ENCODE measurements at regions not wholly inside any gene's neighbourhood (a gene's known extent, or its start where the extent isn't known, plus 50 kb on each side); places are given as distances from the start of the nearest gene placed in this dataset.

DNA sequence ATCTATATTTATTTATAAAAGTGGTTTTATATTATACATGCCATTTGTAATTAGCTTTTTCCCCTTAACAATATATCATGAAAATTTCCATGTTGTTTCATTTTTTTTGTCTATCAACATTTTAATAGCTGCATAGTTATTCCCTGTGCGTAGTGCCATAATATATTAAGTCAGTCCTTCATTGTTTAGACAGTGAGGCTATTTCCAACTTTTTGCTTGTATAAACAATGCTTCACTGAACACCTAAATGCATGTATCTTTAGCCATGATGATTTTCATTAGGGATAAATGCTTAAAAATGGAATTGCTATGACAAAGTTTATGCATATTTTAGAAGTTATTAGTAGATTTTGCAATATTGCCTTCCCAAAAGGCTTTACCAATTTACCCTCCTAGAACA is 80.7 kb upstream of the STC2 start:
- no peak overlapping the region for H2AFZ ChIP-seq
- no peaks in the 10 kb centered on the region for H3K9me3 ChIP-seq (ENCODE audit: control insufficient read depth, low read length)
- no peak overlapping the region for H3K27ac ChIP-seq
- no peak overlapping the region for H3K9ac ChIP-seq
- no peaks in the 10 kb centered on the region for H3K79me2 ChIP-seq
- H3K27me3 ChIP-seq (ENCODE audit: control insufficient read depth, insufficient read depth, low read length), result no peaks in the 10 kb centered on the region
- no peak overlapping the region for H3K4me2 ChIP-seq (ENCODE audit: low read length)
- peaks cover 14% of the 10 kb centered on the region for H3K4me1 ChIP-seq
- TF ChIP-seq, protein P1, sequence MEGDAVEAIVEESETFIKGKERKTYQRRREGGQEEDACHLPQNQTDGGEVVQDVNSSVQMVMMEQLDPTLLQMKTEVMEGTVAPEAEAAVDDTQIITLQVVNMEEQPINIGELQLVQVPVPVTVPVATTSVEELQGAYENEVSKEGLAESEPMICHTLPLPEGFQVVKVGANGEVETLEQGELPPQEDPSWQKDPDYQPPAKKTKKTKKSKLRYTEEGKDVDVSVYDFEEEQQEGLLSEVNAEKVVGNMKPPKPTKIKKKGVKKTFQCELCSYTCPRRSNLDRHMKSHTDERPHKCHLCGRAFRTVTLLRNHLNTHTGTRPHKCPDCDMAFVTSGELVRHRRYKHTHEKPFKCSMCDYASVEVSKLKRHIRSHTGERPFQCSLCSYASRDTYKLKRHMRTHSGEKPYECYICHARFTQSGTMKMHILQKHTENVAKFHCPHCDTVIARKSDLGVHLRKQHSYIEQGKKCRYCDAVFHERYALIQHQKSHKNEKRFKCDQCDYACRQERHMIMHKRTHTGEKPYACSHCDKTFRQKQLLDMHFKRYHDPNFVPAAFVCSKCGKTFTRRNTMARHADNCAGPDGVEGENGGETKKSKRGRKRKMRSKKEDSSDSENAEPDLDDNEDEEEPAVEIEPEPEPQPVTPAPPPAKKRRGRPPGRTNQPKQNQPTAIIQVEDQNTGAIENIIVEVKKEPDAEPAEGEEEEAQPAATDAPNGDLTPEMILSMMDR (IDR thresholded peaks at IDR 0.05), result no peak
- no peak overlapping the region for H3K4me3 ChIP-seq (ENCODE audit: low read depth, low read length)
- H3K36me3 ChIP-seq (ENCODE audit: control insufficient read depth, insufficient read depth, low read length), result no peaks in the 10 kb centered on the region

DNA sequence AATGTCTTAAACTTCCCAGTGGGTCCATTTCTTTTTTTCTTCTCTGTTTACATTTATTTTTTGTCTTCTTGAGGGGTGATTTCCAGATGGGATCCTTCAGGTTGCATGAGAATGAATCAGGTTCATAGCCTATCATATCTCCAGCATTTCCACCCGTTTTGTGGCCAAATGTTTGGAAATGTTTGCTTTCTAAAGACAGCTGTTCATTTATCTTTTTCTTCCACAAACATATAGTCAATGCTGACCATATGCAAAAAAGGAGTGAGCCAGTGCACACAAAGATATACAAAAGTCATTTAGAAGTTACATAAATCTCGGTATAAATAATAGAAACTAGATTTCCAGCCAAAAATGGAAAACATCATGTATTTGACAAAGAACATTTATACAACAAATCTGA is 71.6 kb upstream of the STC2 start:
- no peaks in the 10 kb centered on the region for H3K27me3 ChIP-seq (ENCODE audit: control insufficient read depth, insufficient read depth, low read length)
- no peaks in the 10 kb centered on the region for H3K36me3 ChIP-seq (ENCODE audit: control insufficient read depth, insufficient read depth, low read length)
- H3K4me3 ChIP-seq (ENCODE audit: low read depth, low read length), result no peak overlapping the region
- H3K9me3 ChIP-seq (ENCODE audit: control insufficient read depth, low read length), result no peaks in the 10 kb centered on the region
- H3K4me2 ChIP-seq (ENCODE audit: low read length), result no peak overlapping the region
- H3K79me2 ChIP-seq, result no peaks in the 10 kb centered on the region
- TF ChIP-seq, protein P1 (IDR thresholded peaks at IDR 0.05), result no peak
- no peak overlapping the region for H3K27ac ChIP-seq
- no peak overlapping the region for H3K9ac ChIP-seq
- H3K4me1 ChIP-seq, result no peaks in the 10 kb centered on the region
- H2AFZ ChIP-seq, result no peak overlapping the region

DNA sequence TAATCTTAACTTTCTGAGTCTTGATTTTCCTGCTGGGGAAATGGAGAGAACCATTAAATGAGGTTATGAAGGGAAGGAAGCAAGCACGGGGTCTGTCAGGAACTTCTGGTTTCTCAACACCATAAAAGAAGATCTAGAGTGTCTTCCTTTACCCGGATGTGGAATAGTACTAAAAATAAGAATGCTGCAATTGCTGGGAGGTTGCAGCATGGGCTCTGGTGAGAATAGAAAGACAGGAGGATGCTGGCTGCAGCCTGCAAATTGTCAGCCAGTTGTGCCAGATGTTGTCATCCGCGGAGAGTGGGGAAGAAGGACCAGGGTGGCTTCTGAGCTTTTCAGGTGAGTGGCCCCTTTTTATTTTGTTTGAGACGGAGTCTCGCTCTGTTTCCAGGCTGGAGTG is 69.3 kb upstream of the STC2 start:
- no peak overlapping the region for H3K9ac ChIP-seq
- H3K79me2 ChIP-seq, result no peaks in the 10 kb centered on the region
- H3K4me2 ChIP-seq (ENCODE audit: low read length), result no peak overlapping the region
- no peaks in the 10 kb centered on the region for H3K9me3 ChIP-seq (ENCODE audit: control insufficient read depth, low read length)
- TF ChIP-seq, protein P1 (IDR thresholded peaks at IDR 0.05), result no peak
- H2AFZ ChIP-seq, result no peak overlapping the region
- no peaks in the 10 kb centered on the region for H3K36me3 ChIP-seq (ENCODE audit: control insufficient read depth, insufficient read depth, low read length)
- no peak overlapping the region for H3K4me3 ChIP-seq (ENCODE audit: low read depth, low read length)
- H3K27me3 ChIP-seq (ENCODE audit: control insufficient read depth, insufficient read depth, low read length), result no peaks in the 10 kb centered on the region
- no peaks in the 10 kb centered on the region for H3K4me1 ChIP-seq
- no peak overlapping the region for H3K27ac ChIP-seq

DNA sequence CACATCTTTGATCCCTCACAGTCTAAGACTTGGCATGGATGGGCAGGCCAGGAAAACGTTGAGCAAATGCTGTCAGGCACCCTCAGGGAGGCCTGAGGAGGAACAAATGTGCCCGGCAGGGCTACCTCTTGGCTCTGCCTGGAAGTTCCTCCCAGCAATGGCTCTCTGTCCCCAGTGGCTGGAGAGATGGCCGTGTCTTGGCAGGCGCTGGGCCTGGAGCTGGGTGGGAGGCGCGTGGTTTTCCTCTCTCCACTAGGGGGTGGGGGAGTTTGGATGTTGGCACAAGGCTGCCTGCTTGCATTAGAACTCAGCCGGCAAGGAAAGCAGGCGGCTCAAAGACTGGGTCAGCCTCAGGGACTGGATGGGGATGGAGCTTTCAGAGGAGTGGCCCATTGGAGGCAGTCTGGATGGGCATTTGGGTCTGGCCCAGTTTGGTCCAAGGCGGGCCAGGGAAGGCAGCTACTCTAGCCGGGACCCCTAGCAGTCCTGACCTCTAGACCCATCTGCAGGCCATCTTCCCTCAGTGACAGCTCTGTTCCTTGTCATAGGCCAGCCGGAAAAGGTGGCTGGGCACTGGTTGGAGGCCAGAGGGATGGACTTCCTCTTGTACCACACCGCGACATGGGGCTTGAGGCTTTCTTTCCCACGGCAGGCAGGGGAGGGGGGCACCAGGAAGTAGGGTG is 68.2 kb upstream of the STC2 start:
- Histone ChIP-seq H3K4me2 (ENCODE audit: low read length) (no peak overlapping the region), H3K27me3 (ENCODE audit: control insufficient read depth, insufficient read depth, low read length) (no peaks in the 10 kb centered on the region), H3K4me1 (no peaks in the 10 kb centered on the region), H3K79me2 (no peaks in the 10 kb centered on the region), H3K36me3 (ENCODE audit: control insufficient read depth, insufficient read depth, low read length) (no peaks in the 10 kb centered on the region), H3K27ac (no peak overlapping the region), H3K4me3 (ENCODE audit: low read depth, low read length) (no peak overlapping the region), H2AFZ (no peak overlapping the region), H3K9me3 (ENCODE audit: control insufficient read depth, low read length) (no peaks in the 10 kb centered on the region), H3K9ac (no peak overlapping the region)
- TF ChIP-seq, protein P1 (IDR thresholded peaks at IDR 0.05), result no peak

DNA sequence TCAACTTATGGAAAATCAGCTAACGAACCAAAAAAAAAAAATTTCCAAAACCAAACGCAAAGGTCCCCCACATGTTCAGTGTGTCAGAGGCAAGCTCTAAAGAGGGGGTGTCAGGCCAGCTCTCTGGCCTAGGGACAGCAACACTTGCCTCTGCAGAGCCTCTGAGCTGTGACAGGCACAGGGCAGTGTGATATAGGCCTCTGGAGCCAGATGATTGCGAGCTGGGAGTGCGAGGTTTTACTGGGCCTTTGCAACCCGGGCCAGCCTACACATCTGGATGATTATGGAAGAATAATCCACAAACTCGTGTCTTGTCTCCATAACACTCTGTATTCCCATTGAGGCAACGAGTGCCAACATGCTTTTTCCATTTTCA is 67.7 kb upstream of the STC2 start:
- Histone ChIP-seq H3K4me1 (no peaks in the 10 kb centered on the region), H3K9me3 (ENCODE audit: control insufficient read depth, low read length) (no peaks in the 10 kb centered on the region), H3K4me3 (ENCODE audit: low read depth, low read length) (no peak overlapping the region), H3K4me2 (ENCODE audit: low read length) (no peak overlapping the region), H3K36me3 (ENCODE audit: control insufficient read depth, insufficient read depth, low read length) (no peaks in the 10 kb centered on the region), H3K79me2 (no peaks in the 10 kb centered on the region), H2AFZ (no peak overlapping the region), H3K27me3 (ENCODE audit: control insufficient read depth, insufficient read depth, low read length) (no peaks in the 10 kb centered on the region), H3K9ac (no peak overlapping the region), H3K27ac (no peak overlapping the region)
- TF ChIP-seq, protein P1 (IDR thresholded peaks at IDR 0.05), result no peak
